IMR-90 (cell line): ENCODE measurements at regions not wholly inside any gene's neighbourhood (a gene's known extent, or its start where the extent isn't known, plus 50 kb on each side); places are given as distances from the start of the nearest gene placed in this dataset.
A peak's percentile ranks its signal among the peaks of the same experiment; 100 is the strongest.

Experiments used
- ATAC-seq: fragments of 200-7000 bp; cut with Tn5 transposase; 2 replicates; pipeline ENCODE4 v1.9.1; 2020; ENCODE audit warnings: low read depth, mild to moderate bottlenecking, moderate library complexity
- BruUV-seq: library from RNA; stranded (reverse); fragments of 400-500 nt; replicated peaks from 2 replicates; lab custom pipeline; 2021; lab: Mats Ljungman, UMichigan
- CTCF ChIA-PET: fragments of 300-600 bp; formaldehyde crosslinking; extraction: SDS; loops from one replicate; lab custom pipeline; 2021; ENCODE audit warnings: antibody characterized with exemption; lab: Yijun Ruan, JAX
- POLR2A ChIA-PET: fragments of 300-600 bp; sonication (Branson Sonifier 250); formaldehyde crosslinking; loops from one replicate; lab custom pipeline; 2022; ENCODE audit warnings: antibody characterized with exemption; ENCODE audit not compliant: unreplicated experiment; lab: Charles Lee
- DNase-seq: peaks from one replicate; pipeline ENCODE4 v3.0.0; 2013
- H2AFZ ChIP-seq: replicated peaks from 2 replicates; pipeline ENCODE3; 2013; ENCODE audit warnings: low read length, mild to moderate bottlenecking; ENCODE audit not compliant: poor library complexity
- H2AK5ac ChIP-seq: 2 replicates; pipeline ENCODE4 v1.6.1; 2013; ENCODE audit warnings: low read depth, low read length, inconsistent platforms
- H2AK9ac ChIP-seq: replicated peaks from 2 replicates; pipeline ENCODE3; 2013; ENCODE audit warnings: mild to moderate bottlenecking, low read depth, low read length, moderate library complexity; ENCODE audit not compliant: poor library complexity
- H2BK120ac ChIP-seq: 2 replicates; pipeline ENCODE4 v1.6.1; 2013; ENCODE audit warnings: low read depth, low read length, inconsistent platforms
- H2BK15ac ChIP-seq: 3 replicates; pipeline ENCODE4 v1.6.1; 2013; ENCODE audit warnings: low read depth, low read length, inconsistent platforms
- H2BK20ac ChIP-seq: 2 replicates; pipeline ENCODE4 v1.6.1; 2013; ENCODE audit warnings: low read depth, mild to moderate bottlenecking, inconsistent platforms, low read length, moderate library complexity
- H2BK5ac ChIP-seq: 2 replicates; pipeline ENCODE4 v1.6.1; 2013; ENCODE audit warnings: mild to moderate bottlenecking, low read depth, low read length, inconsistent platforms; ENCODE audit not compliant: poor library complexity, severe bottlenecking
- H3K14ac ChIP-seq: replicated peaks from 2 replicates; pipeline ENCODE4 v1.6.1; 2013; ENCODE audit warnings: low read depth, low read length, inconsistent platforms
- H3K18ac ChIP-seq: 2 replicates; pipeline ENCODE4 v1.6.1; 2013; ENCODE audit warnings: low read depth, low read length, control low read depth
- H3K23ac ChIP-seq: 2 replicates; pipeline ENCODE4 v1.6.1; 2013; ENCODE audit warnings: low read depth, low read length, inconsistent platforms
- H3K27ac ChIP-seq: 2 replicates; pipeline ENCODE4 v1.5.1; 2013; ENCODE audit warnings: mild to moderate bottlenecking, control low read depth, low read length; ENCODE audit not compliant: insufficient read depth
- H3K27me3 ChIP-seq: 2 replicates; pipeline ENCODE4 v1.6.1; 2013; ENCODE audit warnings: low read length; ENCODE audit not compliant: control insufficient read depth, insufficient read depth
- H3K36me3 ChIP-seq: 2 replicates; pipeline ENCODE4 v1.6.1; 2013; ENCODE audit warnings: low read length, mixed read lengths; ENCODE audit not compliant: control insufficient read depth, insufficient read depth
- H3K4ac ChIP-seq: 2 replicates; pipeline ENCODE4 v1.6.1; 2013; ENCODE audit warnings: low read depth, low read length, inconsistent platforms
- H3K4me1 ChIP-seq: 2 replicates; pipeline ENCODE4 v1.6.1; 2013; ENCODE audit warnings: low read length, mixed read lengths; ENCODE audit not compliant: control insufficient read depth, insufficient read depth
- H3K4me2 ChIP-seq: 2 replicates; pipeline ENCODE4 v1.6.1; 2013; ENCODE audit warnings: low read depth, mild to moderate bottlenecking, control low read depth, low read length, moderate library complexity
- H3K4me3 ChIP-seq: 2 replicates; pipeline ENCODE4 v1.5.1; 2013; ENCODE audit warnings: low read depth, mild to moderate bottlenecking, control low read depth, low read length, moderate library complexity; ENCODE audit not compliant: insufficient read depth
- H3K56ac ChIP-seq: 2 replicates; pipeline ENCODE4 v1.6.1; 2013; ENCODE audit warnings: low read length, inconsistent platforms; ENCODE audit not compliant: insufficient read depth; ENCODE audit errors: extremely low read depth
- H3K79me1 ChIP-seq, 2 experiments: 2 replicates each; pipeline ENCODE4 v1.6.1; 2013; ENCODE audit warnings: low read length in 2 of 2, inconsistent platforms in 1 of 2, low read depth in 1 of 2
- H3K9ac ChIP-seq: 2 replicates; pipeline ENCODE4 v1.6.1; 2013; ENCODE audit warnings: low read depth, low read length, control low read depth
- H3K9me1 ChIP-seq: 2 replicates; pipeline ENCODE4 v1.6.1; 2013; ENCODE audit warnings: low read length, inconsistent platforms; ENCODE audit not compliant: insufficient read depth
- H3K9me3 ChIP-seq: 2 replicates; pipeline ENCODE4 v1.6.1; 2013; ENCODE audit warnings: low read length; ENCODE audit not compliant: control insufficient read depth, insufficient read depth
- H4K20me1 ChIP-seq: 2 replicates; pipeline ENCODE4 v1.6.1; 2013; ENCODE audit warnings: low read length, inconsistent platforms; ENCODE audit not compliant: insufficient read depth
- H4K5ac ChIP-seq: 2 replicates; pipeline ENCODE4 v1.6.1; 2013; ENCODE audit warnings: mild to moderate bottlenecking, low read depth, low read length, control low read depth
- H4K8ac ChIP-seq, 2 experiments: 2 replicates each; pipeline ENCODE4 v1.6.1; 2013; ENCODE audit warnings: low read depth in 2 of 2, low read length in 2 of 2, control low read depth in 1 of 2, inconsistent platforms in 1 of 2
- H4K91ac ChIP-seq: 2 replicates; pipeline ENCODE4 v1.6.1; 2013; ENCODE audit warnings: low read depth, low read length, inconsistent platforms; ENCODE audit not compliant: insufficient read depth
- CEBPB ChIP-seq: IDR thresholded peaks from 2 replicates; pipeline ENCODE4 v1.6.1; 2012; ENCODE audit warnings: low read depth, low read length, improper control_type of control experiment
- NFE2L2 ChIP-seq: fragments of 150-350 bp; IDR thresholded peaks from 2 replicates; pipeline ENCODE4 v1.6.1; 2016; ENCODE audit warnings: low read depth, mild to moderate bottlenecking, low read length
- POLR2A ChIP-seq: IDR thresholded peaks from 2 replicates; pipeline ENCODE4 v1.6.1; 2012; ENCODE audit warnings: mild to moderate bottlenecking, low read depth, low read length
- RCOR1 ChIP-seq: IDR thresholded peaks from 2 replicates; pipeline ENCODE4 v1.6.1; 2012; ENCODE audit warnings: mild to moderate bottlenecking, low read length, improper control_type of control experiment; ENCODE audit not compliant: insufficient replicate concordance
- WGBS, 2 experiments: methylation state at CpG; one replicate each; pipeline versions ENCODE4 v1.1.5 to v1.1.7; 2013; ENCODE audit warnings: missing lambda C conversion rate in 2 of 2; ENCODE audit not compliant: insufficient read length in 1 of 2; ENCODE audit errors: extremely low coverage in 2 of 2; 5-methylcytosine and 5-hydroxymethylcytosine counted together
- dilution Hi-C: fragments of 300-500 bp; cut with HindIII; formaldehyde crosslinking; loops from one replicate; pipeline ENCODE4 v1.14.3; 2018; ENCODE audit warnings: low sequenced_read_pairs; ENCODE audit not compliant: unreplicated experiment
- in situ Hi-C: fragments of 300-500 bp; cut with MboI; formaldehyde crosslinking; loops from 3 replicates; pipeline ENCODE4 v1.14.3; 2019; ENCODE audit warnings: low sequenced_read_pairs, inconsistent platforms, mixed read lengths
- intact Hi-C: fragments of 100-400 bp; cut with micrococcal nuclease; formaldehyde crosslinking; loops from 2 replicates; pipeline ENCODE4 v1.10.0; 2022
- TF ChIP-seq, protein P1 (sequence below): conservative IDR thresholded peaks from 2 replicates; pipeline ENCODE4 v1.5.1; 2012; ENCODE audit warnings: mild to moderate bottlenecking, low read depth, low read length, improper control_type of control experiment

DNA sequence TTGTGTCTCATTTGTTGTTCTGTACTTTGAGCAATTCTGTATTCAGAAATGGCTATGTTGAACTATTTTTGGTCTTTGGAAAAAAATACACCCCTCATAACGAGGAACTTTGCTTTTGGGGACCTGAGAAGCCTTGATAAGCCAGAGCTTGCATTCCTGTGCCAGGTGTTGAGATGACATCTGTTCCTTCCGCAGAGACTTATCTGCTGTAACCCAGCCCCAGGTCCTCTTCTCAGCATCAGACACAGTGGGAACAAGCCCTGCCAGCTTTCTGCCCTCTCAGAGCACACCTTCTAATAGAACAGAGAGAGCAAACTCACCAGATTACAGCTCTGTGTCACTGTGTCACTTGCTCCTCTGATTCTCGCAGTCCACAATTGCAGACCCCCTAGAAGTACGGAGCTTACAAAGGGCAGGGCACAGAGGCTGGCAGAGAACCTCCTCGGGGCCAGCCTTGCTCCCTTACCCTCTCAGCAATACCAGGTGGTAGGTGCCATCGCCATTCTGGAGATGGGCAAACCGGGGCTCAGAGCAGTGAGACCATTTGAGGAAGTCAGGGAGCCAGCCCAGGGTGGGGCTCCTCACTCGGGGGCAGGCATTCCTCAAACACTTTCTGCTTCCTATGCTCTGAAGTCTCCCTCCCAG lies 97.4 kb downstream of the DDX1 start:
- DNase-seq: no peak
- no peak overlapping the region for H4K5ac ChIP-seq
- intact Hi-C loops (no loop called here), dilution Hi-C loops (no loop called here), in situ Hi-C loops (no loop called here)
- H2BK20ac ChIP-seq: no peak overlapping the region
- no peak overlapping the region for H4K91ac ChIP-seq
- H2AK9ac ChIP-seq: peak overlapping the region; percentile 14
- WGBS, 2 experiments: 0% methylated on average over 1 of the region's 8 CpGs; no CpG with 5 or more reads in 1 of the 2 experiments
- no peak overlapping the region for H3K14ac ChIP-seq
- H3K36me3 ChIP-seq: no peaks in the 10 kb centered on the region
- H4K20me1 ChIP-seq: no peaks in the 10 kb centered on the region
- no peak overlapping the region for H3K4me3 ChIP-seq
- H2BK5ac ChIP-seq: no peak overlapping the region
- no peak overlapping the region for H3K18ac ChIP-seq
- CTCF ChIA-PET: interaction anchor here (0.7 kb wide), 1 partner anchor 166 kb away, joined by 3 read pairs; no protein-coding TSS in a partner anchor
- peaks cover 20% of the 10 kb centered on the region; the same call in 1 of the 2 replicates for H3K9me3 ChIP-seq
- no peak overlapping the region for H2BK15ac ChIP-seq
- H4K8ac ChIP-seq: no peak overlapping the region
- POLR2A ChIA-PET: no interaction called here
- no peak for ATAC-seq
- BruUV-seq: no TSS peak
- no peak overlapping the region for H3K4me2 ChIP-seq
- TF ChIP-seq, protein P1, sequence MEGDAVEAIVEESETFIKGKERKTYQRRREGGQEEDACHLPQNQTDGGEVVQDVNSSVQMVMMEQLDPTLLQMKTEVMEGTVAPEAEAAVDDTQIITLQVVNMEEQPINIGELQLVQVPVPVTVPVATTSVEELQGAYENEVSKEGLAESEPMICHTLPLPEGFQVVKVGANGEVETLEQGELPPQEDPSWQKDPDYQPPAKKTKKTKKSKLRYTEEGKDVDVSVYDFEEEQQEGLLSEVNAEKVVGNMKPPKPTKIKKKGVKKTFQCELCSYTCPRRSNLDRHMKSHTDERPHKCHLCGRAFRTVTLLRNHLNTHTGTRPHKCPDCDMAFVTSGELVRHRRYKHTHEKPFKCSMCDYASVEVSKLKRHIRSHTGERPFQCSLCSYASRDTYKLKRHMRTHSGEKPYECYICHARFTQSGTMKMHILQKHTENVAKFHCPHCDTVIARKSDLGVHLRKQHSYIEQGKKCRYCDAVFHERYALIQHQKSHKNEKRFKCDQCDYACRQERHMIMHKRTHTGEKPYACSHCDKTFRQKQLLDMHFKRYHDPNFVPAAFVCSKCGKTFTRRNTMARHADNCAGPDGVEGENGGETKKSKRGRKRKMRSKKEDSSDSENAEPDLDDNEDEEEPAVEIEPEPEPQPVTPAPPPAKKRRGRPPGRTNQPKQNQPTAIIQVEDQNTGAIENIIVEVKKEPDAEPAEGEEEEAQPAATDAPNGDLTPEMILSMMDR: no peak
- TF ChIP-seq NFE2L2: no peak
- TF ChIP-seq CEBPB: no peak
- TF ChIP-seq RCOR1: no peak
- no peak for TF ChIP-seq POLR2A
- H3K56ac ChIP-seq: no peak overlapping the region
- no peak overlapping the region for H3K23ac ChIP-seq
- H2AK5ac ChIP-seq: no peak overlapping the region
- no peaks in the 10 kb centered on the region for H3K9me1 ChIP-seq
- H2AFZ ChIP-seq: no peak overlapping the region
- no peak overlapping the region for H3K27ac ChIP-seq
- no peaks in the 10 kb centered on the region for H3K79me1 ChIP-seq
- no peaks in the 10 kb centered on the region for H3K4me1 ChIP-seq
- H2BK120ac ChIP-seq: no peak overlapping the region
- no peak overlapping the region for H3K9ac ChIP-seq
- H3K4ac ChIP-seq: no peak overlapping the region
- H3K27me3 ChIP-seq: no peaks in the 10 kb centered on the region
